HFF-Myc (cell line): ENCODE measurements at regions not wholly inside any gene's neighbourhood (a gene's known extent, or its start where the extent isn't known, plus 50 kb on each side); places are given as distances from the start of the nearest gene placed in this dataset.

Experiments
- DNase-seq: peaks from one replicate; pipeline ENCODE4 v3.0.0-alpha.2; 2011; ENCODE audit warnings: low read depth; ENCODE audit errors: extremely low read depth
- H3K4me3 ChIP-seq: replicated peaks from 2 replicates; pipeline ENCODE4 v1.5.1; 2011; ENCODE audit warnings: low read depth, mild to moderate bottlenecking, control low read depth, low read length
- TF ChIP-seq, protein P1 (sequence below): IDR thresholded peaks from 2 replicates; pipeline ENCODE4 v1.5.1; 2012; ENCODE audit warnings: mild to moderate bottlenecking, low read depth, low read length, control low read depth; ENCODE audit errors: missing control alignments

DNA sequence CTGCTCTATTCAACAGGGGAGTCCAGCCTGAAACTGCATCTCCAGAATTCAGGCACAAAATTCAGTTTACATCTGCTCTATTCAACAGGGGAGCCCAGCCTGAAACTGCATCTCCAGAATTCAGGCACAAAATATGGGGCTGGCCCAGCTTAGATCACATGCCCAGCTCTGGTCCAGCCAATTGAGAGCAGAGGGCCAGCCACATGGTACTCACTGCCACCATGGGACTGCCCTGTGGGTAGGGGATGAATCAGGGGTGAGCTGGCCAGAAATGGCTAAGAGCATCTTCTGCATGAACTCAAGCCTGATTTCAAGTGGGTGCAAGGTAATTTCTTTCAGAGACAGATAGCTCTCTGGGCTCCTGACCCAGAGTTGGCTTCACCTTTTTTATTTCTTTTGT, 156.6 kb upstream of the LYZL2 start:
- no peak for DNase-seq
- TF ChIP-seq, protein P1, sequence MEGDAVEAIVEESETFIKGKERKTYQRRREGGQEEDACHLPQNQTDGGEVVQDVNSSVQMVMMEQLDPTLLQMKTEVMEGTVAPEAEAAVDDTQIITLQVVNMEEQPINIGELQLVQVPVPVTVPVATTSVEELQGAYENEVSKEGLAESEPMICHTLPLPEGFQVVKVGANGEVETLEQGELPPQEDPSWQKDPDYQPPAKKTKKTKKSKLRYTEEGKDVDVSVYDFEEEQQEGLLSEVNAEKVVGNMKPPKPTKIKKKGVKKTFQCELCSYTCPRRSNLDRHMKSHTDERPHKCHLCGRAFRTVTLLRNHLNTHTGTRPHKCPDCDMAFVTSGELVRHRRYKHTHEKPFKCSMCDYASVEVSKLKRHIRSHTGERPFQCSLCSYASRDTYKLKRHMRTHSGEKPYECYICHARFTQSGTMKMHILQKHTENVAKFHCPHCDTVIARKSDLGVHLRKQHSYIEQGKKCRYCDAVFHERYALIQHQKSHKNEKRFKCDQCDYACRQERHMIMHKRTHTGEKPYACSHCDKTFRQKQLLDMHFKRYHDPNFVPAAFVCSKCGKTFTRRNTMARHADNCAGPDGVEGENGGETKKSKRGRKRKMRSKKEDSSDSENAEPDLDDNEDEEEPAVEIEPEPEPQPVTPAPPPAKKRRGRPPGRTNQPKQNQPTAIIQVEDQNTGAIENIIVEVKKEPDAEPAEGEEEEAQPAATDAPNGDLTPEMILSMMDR: no peak
- no peak overlapping the region for H3K4me3 ChIP-seq

DNA sequence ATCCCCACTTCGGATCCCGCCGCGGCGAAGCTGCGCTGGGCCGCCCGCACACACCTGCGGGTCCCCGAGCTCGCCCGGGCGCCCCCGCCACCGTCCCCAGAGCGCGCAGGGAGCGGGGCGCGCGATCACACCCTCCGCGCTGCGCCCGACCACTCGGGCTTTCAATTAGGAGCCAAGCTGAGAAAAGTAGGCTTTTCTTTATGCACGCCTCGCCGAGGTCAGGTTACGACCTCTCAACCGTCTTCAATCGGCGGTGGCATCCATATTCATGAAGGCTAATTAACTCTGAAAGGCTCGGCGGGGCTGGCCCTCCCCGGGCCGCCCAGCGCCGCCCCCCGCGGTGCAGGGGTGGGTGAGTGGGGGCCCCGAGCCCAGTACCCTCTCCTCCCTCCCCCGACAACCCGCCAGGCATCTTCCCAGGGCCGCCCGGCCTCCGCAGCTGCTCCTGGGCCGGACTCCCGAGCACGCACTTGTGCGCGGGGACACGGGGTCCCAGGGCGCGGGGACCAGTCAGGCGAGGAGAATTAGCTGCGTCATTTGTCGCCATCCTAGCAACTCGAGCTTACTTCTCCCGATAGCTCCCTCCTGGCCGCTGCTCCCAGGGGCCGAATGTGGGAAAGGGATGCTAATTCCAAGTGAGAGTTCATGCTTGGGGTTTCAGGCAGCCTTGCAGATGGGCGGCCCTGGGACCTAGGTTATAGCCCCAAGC, 155.5 kb upstream of the LYZL2 start:
- no peak for DNase-seq
- TF ChIP-seq, protein P1: no peak
- peak overlapping the region; percentile 32 for H3K4me3 ChIP-seq

DNA sequence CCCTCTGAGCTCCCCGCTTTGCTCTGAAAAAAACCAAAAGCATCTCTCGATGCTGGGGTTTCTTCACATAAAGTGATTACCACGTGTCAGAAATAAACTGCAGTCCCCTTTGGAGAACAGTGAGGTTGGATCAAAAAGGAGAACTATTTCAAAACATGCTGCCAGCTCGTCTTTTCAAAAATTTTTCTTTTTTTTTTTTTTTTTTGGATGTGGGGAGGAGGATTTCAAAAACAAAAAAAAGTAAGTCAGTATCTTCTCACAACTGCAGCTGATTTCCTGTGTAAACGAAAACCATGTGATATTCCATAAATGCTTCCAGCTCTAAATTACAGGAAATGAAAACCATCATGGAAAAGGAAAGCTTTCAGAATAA, 155.0 kb upstream of the LYZL2 start:
- H3K4me3 ChIP-seq: peak overlapping the region; percentile 32
- no peak for DNase-seq
- TF ChIP-seq, protein P1: no peak

DNA sequence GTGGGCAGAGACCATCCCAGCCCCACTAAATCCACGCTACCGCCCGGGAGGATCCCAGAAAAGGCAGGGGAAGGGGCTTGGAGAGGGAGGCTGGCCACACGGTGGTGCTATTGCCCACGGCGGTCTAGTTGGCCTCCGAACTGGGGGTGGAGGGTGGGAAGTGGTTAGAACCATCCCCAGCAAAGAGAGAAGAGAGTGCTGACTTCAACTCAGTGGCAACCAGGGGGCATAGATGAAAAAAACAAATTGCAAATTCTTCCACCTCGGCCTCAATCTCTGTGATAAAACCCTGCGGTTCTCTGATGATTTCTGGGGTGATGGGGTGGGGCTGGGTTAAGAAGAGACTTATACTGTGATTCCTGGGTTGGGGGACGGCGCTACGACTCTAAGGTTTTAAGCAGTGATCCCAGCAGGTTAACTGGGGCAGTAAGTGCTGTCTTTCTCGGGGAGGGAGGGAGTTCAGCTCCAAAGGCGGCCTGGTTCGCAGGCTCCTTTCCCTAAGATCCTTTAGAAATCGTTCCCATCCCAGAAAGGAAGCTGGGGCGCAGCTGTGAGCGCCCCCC, 154.5 kb upstream of the LYZL2 start:
- H3K4me3 ChIP-seq: peak overlapping the region; percentile 8; the same call in 1 of the 2 replicates
- DNase-seq: peak; percentile 85
- TF ChIP-seq, protein P1: peak; percentile 91

DNA sequence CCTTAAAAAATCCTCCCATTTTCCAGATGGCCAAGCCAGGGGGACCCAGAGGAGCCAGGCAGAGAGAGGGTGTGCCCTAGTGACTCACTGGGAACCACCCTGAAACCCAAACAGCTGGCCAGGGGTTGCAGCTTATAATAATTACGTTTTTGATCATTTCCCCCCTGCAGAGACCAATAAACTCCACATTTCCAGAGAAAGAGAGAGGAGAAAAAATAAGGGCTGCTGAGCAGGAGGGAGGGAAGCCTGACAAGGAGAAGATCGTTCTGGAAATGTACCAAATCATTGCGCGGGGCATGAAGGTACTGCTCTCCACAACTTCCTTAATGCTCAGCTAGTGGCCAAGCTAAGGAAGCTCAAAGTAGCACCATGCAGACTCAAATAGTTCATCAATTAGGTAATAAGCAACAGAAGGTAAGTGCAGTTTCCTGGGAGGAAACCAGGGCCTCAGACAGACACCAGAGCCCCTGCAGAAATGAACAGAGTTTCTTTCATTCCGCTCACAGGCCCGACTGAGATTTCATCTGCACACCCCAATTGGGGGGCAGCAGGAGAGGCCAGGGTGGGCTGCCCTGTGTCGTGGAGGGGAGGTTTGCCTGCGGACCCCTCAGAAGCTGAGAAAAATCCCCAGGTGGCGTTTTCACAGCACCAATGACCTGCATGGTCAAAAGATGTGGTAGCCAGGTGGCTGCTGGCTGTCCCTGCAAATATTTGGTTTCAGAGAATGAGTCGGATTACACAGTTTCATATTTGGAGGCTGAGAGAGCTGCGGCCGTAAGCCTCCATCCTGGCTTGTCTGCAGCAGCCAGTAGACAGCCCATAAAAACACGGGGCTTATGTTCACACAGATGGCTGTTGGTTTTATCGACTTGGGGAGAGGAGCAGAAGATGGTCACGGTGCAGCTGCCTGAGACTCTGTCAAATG, 153.2 kb upstream of the LYZL2 start:
- TF ChIP-seq, protein P1: no peak
- peak; percentile 87 for DNase-seq
- no peak overlapping the region for H3K4me3 ChIP-seq

GRCh38 chr10:30782157-30782536, 152.6 kb upstream of the LYZL2 start:
- TF ChIP-seq, protein P1: no peak
- peak; percentile 25 for DNase-seq

More at GRCh38 chr10:30782157-30782536, 152.6 kb upstream of the LYZL2 start:
- no peak overlapping the region for H3K4me3 ChIP-seq
